ENCODE measurements at regions not wholly inside any gene's neighbourhood (a gene's known extent, or its start where the extent isn't known, plus 50 kb on each side); places are given as distances from the start of the nearest gene placed in this dataset.
A peak's percentile ranks its signal among the peaks of the same experiment; 100 is the strongest.

GRCh38 chr13:81334481-81334880, 993.6 kb upstream of the SPRY2 start:
- H3K9me3 ChIP-seq (ENCODE audit: low read length), result no peaks in the 10 kb centered on the region
- no peak overlapping the region for H3K9ac ChIP-seq (ENCODE audit: low read length)
- ChIA-PET POLR2A (ENCODE audit: unreplicated experiment) (no interaction called here), CTCF (no interaction called here)
- no TSS peak for BruUV-seq (replicated peaks)
- no peaks in the 10 kb centered on the region for H3K36me3 ChIP-seq (ENCODE audit: low read depth, low read length)
- DNase-seq (no peak), ATAC-seq (no peak)
- H3K4me3 ChIP-seq (ENCODE audit: low read length), result no peak overlapping the region
- no peaks in the 10 kb centered on the region for H3K9me2 ChIP-seq (replicated peaks; ENCODE audit: low read length)
- no peaks in the 10 kb centered on the region for H3K4me1 ChIP-seq (ENCODE audit: insufficient read depth, low read length)
- no peak overlapping the region for H2AFZ ChIP-seq (ENCODE audit: low read length)
- intact Hi-C loops (cut with micrococcal nuclease), result no loop called here
- no peak overlapping the region for H3K27ac ChIP-seq (ENCODE audit: low read length)
- no peaks in the 10 kb centered on the region for H4K20me1 ChIP-seq (ENCODE audit: low read length)
- H3K27me3 ChIP-seq (ENCODE audit: low read length), result no peaks in the 10 kb centered on the region
- no peaks in the 10 kb centered on the region for H3K79me2 ChIP-seq (ENCODE audit: low read length)
- H3F3A ChIP-seq (ENCODE audit: low read length, unreplicated experiment), result no peaks in the 10 kb centered on the region
- TF ChIP-seq CTCF (conservative IDR thresholded peaks at IDR 0.05; ENCODE audit: low read depth, low read length) (no peak), EZH2 (IDR thresholded peaks at IDR 0.05; ENCODE audit: low read length, unreplicated experiment) (no peak), EZH2phosphoT487 (IDR thresholded peaks at IDR 0.05; ENCODE audit: borderline replicate concordance, low read length) (no peak)
- H3K4me2 ChIP-seq (ENCODE audit: low read length), result no peak overlapping the region

GRCh38 chr13:81326913-81327312, 986.0 kb upstream of the SPRY2 start:
- no peaks in the 10 kb centered on the region for H3K79me2 ChIP-seq (ENCODE audit: low read length)
- no peaks in the 10 kb centered on the region for H3F3A ChIP-seq (ENCODE audit: low read length, unreplicated experiment)
- H3K4me1 ChIP-seq (ENCODE audit: insufficient read depth, low read length), result no peaks in the 10 kb centered on the region
- H3K9me2 ChIP-seq (replicated peaks; ENCODE audit: low read length), result no peaks in the 10 kb centered on the region
- H3K36me3 ChIP-seq (ENCODE audit: low read depth, low read length), result no peaks in the 10 kb centered on the region
- intact Hi-C loops (cut with micrococcal nuclease), result loop anchor here (1.0 kb wide), 1 partner anchor 23 kb away; no protein-coding TSS in a partner anchor
- H3K9me3 ChIP-seq (ENCODE audit: low read length), result no peaks in the 10 kb centered on the region
- H3K4me2 ChIP-seq (ENCODE audit: low read length), result no peak overlapping the region
- ATAC-seq (peak; percentile 92), DNase-seq (peak; percentile 37)
- TF ChIP-seq EZH2 (IDR thresholded peaks at IDR 0.05; ENCODE audit: low read length, unreplicated experiment), result no peak
- TF ChIP-seq EZH2phosphoT487 (IDR thresholded peaks at IDR 0.05; ENCODE audit: borderline replicate concordance, low read length), result no peak
- TF ChIP-seq CTCF (conservative IDR thresholded peaks at IDR 0.05; ENCODE audit: low read depth, low read length), result no peak
- H4K20me1 ChIP-seq (ENCODE audit: low read length), result no peaks in the 10 kb centered on the region
- no peaks in the 10 kb centered on the region for H3K27me3 ChIP-seq (ENCODE audit: low read length)
- CTCF ChIA-PET, result no interaction called here
- POLR2A ChIA-PET (ENCODE audit: unreplicated experiment), result no interaction called here
- no peak overlapping the region for H2AFZ ChIP-seq (ENCODE audit: low read length)
- H3K9ac ChIP-seq (ENCODE audit: low read length), result no peak overlapping the region
- no peak overlapping the region for H3K4me3 ChIP-seq (ENCODE audit: low read length)
- no peak overlapping the region for H3K27ac ChIP-seq (ENCODE audit: low read length)
- no TSS peak for BruUV-seq (replicated peaks)

GRCh38 chr13:81320516-81320915, 979.6 kb upstream of the SPRY2 start:
- H4K20me1 ChIP-seq (ENCODE audit: low read length), result no peaks in the 10 kb centered on the region
- no peaks in the 10 kb centered on the region for H3K9me2 ChIP-seq (replicated peaks; ENCODE audit: low read length)
- DNase-seq (no peak), ATAC-seq (no peak)
- H3K79me2 ChIP-seq (ENCODE audit: low read length), result no peaks in the 10 kb centered on the region
- no peaks in the 10 kb centered on the region for H3K9me3 ChIP-seq (ENCODE audit: low read length)
- CTCF ChIA-PET, result no interaction called here
- POLR2A ChIA-PET (ENCODE audit: unreplicated experiment), result no interaction called here
- BruUV-seq (replicated peaks), result no TSS peak
- H3K36me3 ChIP-seq (ENCODE audit: low read depth, low read length), result no peaks in the 10 kb centered on the region
- TF ChIP-seq EZH2phosphoT487 (IDR thresholded peaks at IDR 0.05; ENCODE audit: borderline replicate concordance, low read length) (no peak), EZH2 (IDR thresholded peaks at IDR 0.05; ENCODE audit: low read length, unreplicated experiment) (no peak), CTCF (conservative IDR thresholded peaks at IDR 0.05; ENCODE audit: low read depth, low read length) (no peak)
- intact Hi-C loops (cut with micrococcal nuclease), result no loop called here
- no peaks in the 10 kb centered on the region for H3F3A ChIP-seq (ENCODE audit: low read length, unreplicated experiment)
- no peak overlapping the region for H3K27ac ChIP-seq (ENCODE audit: low read length)
- H2AFZ ChIP-seq (ENCODE audit: low read length), result no peak overlapping the region
- no peak overlapping the region for H3K4me3 ChIP-seq (ENCODE audit: low read length)
- no peaks in the 10 kb centered on the region for H3K27me3 ChIP-seq (ENCODE audit: low read length)
- H3K4me1 ChIP-seq (ENCODE audit: insufficient read depth, low read length), result no peaks in the 10 kb centered on the region
- H3K4me2 ChIP-seq (ENCODE audit: low read length), result no peak overlapping the region
- no peak overlapping the region for H3K9ac ChIP-seq (ENCODE audit: low read length)
